ENCODE measurements at regions not wholly inside any gene's neighbourhood (a gene's known extent, or its start where the extent isn't known, plus 50 kb on each side); places are given as distances from the start of the nearest gene placed in this dataset.

DNA sequence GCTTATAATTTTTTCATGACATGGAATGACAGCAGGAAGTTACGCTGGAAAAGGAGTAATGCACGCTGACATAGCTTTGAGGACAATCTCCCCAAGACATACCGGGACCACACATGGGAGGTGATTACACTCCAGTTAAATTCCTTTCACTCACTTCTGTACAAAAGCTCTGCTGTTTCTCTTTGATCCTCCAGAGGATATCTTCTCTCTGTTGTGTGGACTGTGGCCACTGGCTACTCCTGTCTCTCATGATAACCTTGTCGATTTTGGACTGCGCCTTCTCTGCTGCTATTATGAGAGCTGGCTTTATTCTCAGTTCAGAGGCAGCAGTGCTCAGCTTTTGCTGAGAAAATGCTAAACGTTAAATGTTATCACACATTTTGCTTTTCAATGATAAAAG lies 464.6 kb downstream of the FGF9 start:
- TF ChIP-seq, protein P1, sequence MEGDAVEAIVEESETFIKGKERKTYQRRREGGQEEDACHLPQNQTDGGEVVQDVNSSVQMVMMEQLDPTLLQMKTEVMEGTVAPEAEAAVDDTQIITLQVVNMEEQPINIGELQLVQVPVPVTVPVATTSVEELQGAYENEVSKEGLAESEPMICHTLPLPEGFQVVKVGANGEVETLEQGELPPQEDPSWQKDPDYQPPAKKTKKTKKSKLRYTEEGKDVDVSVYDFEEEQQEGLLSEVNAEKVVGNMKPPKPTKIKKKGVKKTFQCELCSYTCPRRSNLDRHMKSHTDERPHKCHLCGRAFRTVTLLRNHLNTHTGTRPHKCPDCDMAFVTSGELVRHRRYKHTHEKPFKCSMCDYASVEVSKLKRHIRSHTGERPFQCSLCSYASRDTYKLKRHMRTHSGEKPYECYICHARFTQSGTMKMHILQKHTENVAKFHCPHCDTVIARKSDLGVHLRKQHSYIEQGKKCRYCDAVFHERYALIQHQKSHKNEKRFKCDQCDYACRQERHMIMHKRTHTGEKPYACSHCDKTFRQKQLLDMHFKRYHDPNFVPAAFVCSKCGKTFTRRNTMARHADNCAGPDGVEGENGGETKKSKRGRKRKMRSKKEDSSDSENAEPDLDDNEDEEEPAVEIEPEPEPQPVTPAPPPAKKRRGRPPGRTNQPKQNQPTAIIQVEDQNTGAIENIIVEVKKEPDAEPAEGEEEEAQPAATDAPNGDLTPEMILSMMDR (IDR thresholded peaks at IDR 0.05) = no peak
- TF ChIP-seq POLR2AphosphoS5 (IDR thresholded peaks at IDR 0.05) (no peak), EP300 (IDR thresholded peaks at IDR 0.05) (no peak), POLR2A (IDR thresholded peaks at IDR 0.05) (no peak)

Data from gastroesophageal sphincter (tissue), 3 donors.